ENCODE measurements at regions not wholly inside any gene's neighbourhood (a gene's known extent, or its start where the extent isn't known, plus 50 kb on each side); places are given as distances from the start of the nearest gene placed in this dataset.
"Not testable (repeated sequence)": the region's sequence is repeated elsewhere in the genome, so short reads cannot be mapped to it uniquely, and the experiment has no call there.

DNA sequence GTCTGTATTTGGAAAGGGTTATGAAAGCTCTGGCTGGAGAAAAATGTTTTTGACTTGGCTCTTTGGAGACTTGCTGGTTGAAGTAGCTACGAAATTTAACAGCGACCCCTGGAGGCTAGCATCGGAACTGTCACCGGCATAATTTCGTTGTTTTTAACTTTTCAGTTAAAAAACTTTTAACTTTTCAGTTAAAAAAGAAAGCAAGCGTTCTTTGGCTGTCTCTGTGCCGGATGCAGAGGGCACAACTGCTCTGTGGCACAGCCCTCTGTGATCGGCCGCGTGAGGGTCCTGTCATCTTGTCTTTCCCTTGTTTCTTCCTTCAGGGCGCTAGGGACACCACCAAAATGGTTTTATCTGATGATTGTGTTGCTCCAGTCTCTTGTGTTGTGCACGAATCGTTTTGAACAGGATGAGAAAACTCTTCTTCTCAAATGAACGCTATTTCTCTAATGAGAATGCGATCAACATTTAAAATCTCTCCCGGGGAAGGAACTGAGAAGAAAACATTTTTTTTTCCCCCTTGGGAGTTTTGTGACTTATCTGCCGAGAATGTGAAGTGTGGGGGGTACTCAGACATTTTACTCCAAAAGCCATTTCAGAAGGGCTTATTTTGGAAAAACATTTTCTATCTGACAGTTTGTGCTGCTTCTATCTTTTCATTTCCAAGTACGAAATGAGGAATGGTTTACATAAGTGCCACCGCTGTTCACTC, 57.1 kb downstream of the ADCYAP1 start:
- Mint-ChIP-seq H3K27ac (no peak overlapping the region), H3K9me3 (no peaks in the 10 kb centered on the region), H3K4me3 (no peak overlapping the region), H3K36me3 (ENCODE audit: insufficient read depth) (no peaks in the 10 kb centered on the region), H3K27me3 (peaks cover 45 to 52% of the 10 kb centered on the region in 2 donors), H3K4me1 (ENCODE audit: low read depth in 2 of 2) (peaks cover 1 to 5% of the 10 kb centered on the region in 2 donors)
- DNase-seq (peak; percentile 13 to 35 (median 14)), ATAC-seq (replicated peaks) (no peak)

DNA sequence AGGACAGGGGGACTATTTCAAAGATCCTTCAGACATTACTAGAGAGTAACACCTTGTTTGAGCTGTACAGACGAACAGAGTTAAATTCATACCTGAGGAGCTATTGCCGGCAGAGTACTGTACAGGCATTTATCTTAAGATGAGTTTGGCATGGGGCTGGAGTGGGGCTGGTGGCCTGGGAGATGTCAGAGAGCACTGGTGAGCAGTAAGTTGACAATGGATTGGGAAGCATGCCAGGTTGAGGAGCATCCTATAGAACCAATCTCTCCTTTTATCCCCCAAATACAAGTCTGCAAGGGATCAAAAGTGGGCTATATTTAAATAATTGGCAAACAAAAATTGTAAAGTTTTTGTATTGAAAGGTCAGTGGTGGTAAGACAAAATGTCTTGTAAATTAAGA, 58.6 kb downstream of the ADCYAP1 start:
- H3K9me3 Mint-ChIP-seq = no peaks in the 10 kb centered on the region
- no peak overlapping the region for H3K27ac Mint-ChIP-seq
- no peak for DNase-seq
- peaks cover 44 to 50% of the 10 kb centered on the region in 2 donors for H3K27me3 Mint-ChIP-seq
- H3K36me3 Mint-ChIP-seq (ENCODE audit: insufficient read depth) = no peaks in the 10 kb centered on the region
- peaks cover 1 to 5% of the 10 kb centered on the region in 2 donors for H3K4me1 Mint-ChIP-seq (ENCODE audit: low read depth in 2 of 2)
- H3K4me3 Mint-ChIP-seq = no peak overlapping the region
- no peak for ATAC-seq (replicated peaks)

DNA sequence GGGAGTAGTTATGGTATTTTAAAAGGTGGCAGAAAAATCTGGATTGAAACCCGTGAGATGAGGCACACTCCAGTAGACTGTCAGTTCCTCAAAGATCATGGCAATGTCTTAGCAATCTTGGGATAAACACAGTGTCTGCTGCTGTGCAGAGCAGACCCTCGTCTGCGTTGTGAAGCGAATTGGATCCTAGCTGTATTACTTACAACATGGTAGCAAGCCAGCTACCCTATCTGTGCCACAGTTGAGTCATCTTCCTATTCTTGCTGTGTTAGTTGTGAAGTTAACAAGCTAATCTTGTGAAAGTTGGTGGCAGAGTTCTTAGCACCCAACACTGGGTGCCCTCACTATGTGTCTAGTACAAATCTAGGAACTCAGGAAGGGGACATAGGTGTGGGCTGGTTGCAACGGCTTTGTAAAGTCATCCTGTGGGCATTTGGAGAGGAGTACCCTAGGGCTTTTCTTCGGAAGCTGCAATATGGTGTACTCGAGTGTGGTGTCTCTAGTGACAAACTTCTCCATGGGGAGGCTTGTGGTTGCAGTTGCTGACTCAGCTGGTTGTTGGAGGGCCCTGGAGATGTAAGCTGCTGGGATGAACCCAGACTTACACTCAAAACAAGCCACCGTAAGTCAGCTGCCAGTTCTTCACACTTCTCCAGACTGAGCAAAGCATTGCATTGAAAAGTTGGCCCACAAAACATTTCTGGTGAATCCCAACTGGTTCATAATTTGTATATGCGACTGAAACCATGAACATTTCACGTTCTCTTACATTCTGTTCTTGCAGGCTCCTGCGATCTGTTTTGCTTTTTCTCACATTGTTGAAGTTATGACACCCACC, 61.5 kb downstream of the ADCYAP1 start:
- no peak for ATAC-seq (replicated peaks)
- Mint-ChIP-seq H3K4me3 (no peak overlapping the region), H3K27ac (no peak overlapping the region), H3K9me3 (peaks cover 0 to 3% of the 10 kb centered on the region in 2 donors), H3K4me1 (ENCODE audit: low read depth in 2 of 2) (peaks cover 1 to 5% of the 10 kb centered on the region in 2 donors), H3K36me3 (ENCODE audit: insufficient read depth) (no peaks in the 10 kb centered on the region), H3K27me3 (peaks cover 30 to 31% of the 10 kb centered on the region in 2 donors)
- DNase-seq = no peak

DNA sequence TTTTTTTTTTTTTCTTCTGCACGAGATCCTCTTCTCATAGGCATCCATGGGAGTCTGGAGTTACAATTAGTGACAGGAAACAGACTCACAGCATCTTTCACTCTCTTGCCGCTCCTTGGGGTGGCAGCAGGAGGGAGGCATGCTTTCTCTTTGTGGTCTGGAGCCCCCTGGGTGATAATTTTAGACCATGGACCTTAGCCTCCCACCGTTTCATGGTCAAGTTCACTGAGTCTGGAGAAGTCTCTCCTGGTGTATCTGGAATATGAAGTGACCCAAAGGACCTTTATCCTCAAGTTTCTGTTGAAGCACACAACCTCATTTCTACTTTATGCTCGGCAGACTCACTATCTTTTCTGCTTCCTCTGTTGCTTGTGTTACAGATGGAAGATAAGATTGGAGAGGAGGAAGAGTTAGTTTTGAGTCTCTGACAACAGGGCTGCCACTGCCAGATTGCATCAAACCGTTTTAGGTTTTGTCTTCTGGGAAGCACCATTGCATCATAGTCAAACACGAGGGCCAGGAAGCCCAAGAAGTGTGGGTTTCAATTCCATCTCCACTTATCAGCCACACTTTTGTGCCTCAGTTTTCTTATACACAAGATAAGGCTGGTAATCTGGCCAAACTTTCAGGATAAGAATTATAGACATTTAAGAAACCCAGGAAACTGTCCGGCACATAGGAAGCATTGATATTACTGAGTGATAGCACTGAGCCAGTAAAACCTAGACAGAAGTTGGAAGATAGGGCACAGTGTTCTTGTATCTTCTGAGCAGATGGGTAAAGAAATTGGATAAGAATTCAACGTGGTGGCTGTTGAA, 62.3 kb downstream of the ADCYAP1 start:
- H3K27me3 Mint-ChIP-seq = peaks cover 30 to 31% of the 10 kb centered on the region in 2 donors
- H3K36me3 Mint-ChIP-seq (ENCODE audit: insufficient read depth) = no peaks in the 10 kb centered on the region
- ATAC-seq (replicated peaks) (no peak), DNase-seq (no peak)
- no peak overlapping the region for H3K27ac Mint-ChIP-seq
- peaks cover 0 to under 1% of the 10 kb centered on the region in 2 donors for H3K4me1 Mint-ChIP-seq (ENCODE audit: low read depth in 2 of 2)
- H3K9me3 Mint-ChIP-seq = peaks cover 0 to 3% of the 10 kb centered on the region in 2 donors
- no peak overlapping the region for H3K4me3 Mint-ChIP-seq

DNA sequence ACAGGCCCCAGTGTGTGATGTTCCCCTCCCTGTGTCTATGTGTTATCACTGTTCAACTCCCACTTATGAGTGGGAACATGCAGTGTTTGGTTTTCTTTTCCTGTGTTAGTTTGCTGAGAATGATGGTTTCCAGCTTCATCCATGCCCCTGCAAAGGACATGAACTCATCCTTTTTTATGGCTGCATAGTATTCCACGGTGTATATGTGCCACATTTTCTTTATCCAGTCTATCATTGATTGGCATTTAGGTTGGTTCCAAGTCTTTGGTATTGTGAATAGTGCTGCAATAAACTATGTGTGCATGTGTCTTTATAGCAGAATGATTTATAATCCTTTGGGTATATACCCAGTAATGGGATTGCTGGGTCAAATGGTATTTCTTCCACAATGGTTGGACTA, 64.2 kb downstream of the ADCYAP1 start:
- not testable (repeated sequence) for DNase-seq; H3K9me3 Mint-ChIP-seq; ATAC-seq (replicated peaks); H3K4me1 Mint-ChIP-seq (ENCODE audit: low read depth in 2 of 2); H3K4me3 Mint-ChIP-seq; H3K36me3 Mint-ChIP-seq (ENCODE audit: insufficient read depth); H3K27ac Mint-ChIP-seq
- peaks cover 20 to 21% of the 10 kb centered on the region in 2 donors for H3K27me3 Mint-ChIP-seq

DNA sequence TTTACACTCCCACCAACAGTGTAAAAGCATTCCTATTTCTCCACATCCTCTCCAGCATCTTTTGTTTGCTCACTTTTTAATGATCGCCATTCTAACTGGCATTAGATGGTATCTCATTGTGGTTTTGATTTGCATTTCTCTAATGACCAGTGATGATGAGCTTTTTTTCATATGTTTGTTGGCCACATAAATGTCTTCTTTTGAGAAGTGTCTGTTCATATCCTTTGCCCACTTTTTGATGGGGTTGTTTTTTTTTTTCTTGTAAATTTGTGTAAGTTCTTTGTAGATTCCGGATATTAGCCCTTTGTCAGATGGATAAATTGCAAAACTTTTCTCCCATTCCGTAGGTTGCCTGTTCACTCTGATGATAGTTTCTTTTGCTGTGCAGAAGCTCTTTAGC, 64.6 kb downstream of the ADCYAP1 start:
- DNase-seq; H3K4me3 Mint-ChIP-seq; H3K4me1 Mint-ChIP-seq (ENCODE audit: low read depth in 2 of 2); H3K9me3 Mint-ChIP-seq; H3K27ac Mint-ChIP-seq; ATAC-seq (replicated peaks); H3K36me3 Mint-ChIP-seq (ENCODE audit: insufficient read depth): not testable (repeated sequence)
- H3K27me3 Mint-ChIP-seq = peaks cover 17 to 20% of the 10 kb centered on the region in 2 donors

DNA sequence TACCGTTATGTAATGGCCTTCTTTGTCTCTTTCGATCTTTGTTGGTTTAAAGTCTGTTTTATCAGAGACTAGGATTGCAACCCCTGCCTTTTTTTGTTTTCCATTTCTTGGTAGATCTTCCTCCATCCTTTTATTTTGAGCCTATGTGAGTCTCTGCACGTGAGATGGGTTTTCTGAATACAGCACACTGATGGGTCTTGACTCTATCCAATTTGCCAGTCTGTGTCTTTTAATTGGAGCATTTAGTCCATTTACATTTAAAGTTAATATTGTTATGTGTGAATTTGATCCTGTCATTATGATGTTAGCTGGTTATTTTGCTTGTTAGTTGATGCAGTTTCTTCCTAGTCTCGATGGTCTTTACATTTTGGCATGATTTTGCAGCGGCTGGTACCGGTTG, 69.9 kb downstream of the ADCYAP1 start:
- H3K4me1 Mint-ChIP-seq (ENCODE audit: low read depth in 2 of 2); DNase-seq; H3K27ac Mint-ChIP-seq; H3K27me3 Mint-ChIP-seq; H3K9me3 Mint-ChIP-seq; ATAC-seq (replicated peaks); H3K36me3 Mint-ChIP-seq (ENCODE audit: insufficient read depth); H3K4me3 Mint-ChIP-seq: not testable (repeated sequence)

DNA sequence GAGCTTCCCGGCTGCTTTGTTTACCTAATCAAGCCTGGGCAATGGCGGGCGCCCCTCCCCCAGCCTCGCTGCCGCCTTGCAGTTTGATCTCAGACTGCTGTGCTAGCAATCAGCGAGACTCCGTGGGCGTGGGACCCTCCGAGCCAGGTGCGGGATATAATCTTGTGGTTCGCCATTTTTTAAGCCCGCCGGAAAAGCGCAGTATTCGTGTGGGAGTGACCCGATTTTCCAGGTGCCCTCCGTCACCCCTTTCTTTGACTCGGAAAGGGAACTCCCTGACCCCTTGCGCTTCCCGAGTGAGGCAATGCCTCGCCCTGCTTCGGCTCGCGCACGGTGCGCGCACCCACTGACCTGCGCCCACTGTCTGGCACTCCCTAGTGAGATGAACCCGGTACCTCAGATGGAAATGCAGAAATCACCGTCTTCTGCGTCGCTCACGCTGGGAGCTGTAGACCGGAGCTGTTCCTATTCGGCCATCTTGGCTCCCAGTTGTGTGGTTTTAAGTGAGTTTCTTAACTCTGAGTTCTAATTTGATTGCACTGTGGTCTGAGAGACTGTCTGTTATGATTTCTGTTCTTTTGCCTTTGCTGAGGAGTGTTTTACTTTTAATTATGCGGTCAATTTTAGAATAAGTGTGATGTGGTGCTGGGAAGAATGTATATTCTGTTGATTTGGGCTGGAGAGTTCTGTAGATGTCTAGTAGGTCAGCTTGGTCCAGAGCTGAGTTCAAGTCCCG, 71.9 kb downstream of the ADCYAP1 start:
- not testable (repeated sequence) for ATAC-seq (replicated peaks); H3K36me3 Mint-ChIP-seq (ENCODE audit: insufficient read depth); DNase-seq; H3K4me1 Mint-ChIP-seq (ENCODE audit: low read depth in 2 of 2); H3K9me3 Mint-ChIP-seq; H3K4me3 Mint-ChIP-seq; H3K27ac Mint-ChIP-seq; H3K27me3 Mint-ChIP-seq

DNA sequence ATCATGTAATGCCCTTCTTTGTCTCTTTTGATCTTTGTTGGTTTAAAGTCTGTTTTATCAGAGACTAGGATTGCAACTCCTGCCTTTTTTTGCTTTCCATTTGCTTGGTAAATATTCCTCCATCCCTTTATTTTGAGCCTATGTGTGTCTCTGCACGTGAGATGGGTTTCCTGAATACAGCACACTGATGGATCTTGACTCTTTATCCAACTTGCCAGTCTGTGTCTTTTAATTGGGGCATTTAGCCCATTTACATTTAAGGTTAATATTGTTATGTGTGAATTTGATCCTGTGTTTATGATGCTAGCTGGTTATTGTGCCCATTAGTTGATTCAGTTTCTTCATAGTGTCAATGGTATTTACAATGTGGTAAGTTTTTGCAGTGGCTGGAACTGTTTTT, 72.7 kb downstream of the ADCYAP1 start:
- not testable (repeated sequence) for H3K9me3 Mint-ChIP-seq; H3K36me3 Mint-ChIP-seq (ENCODE audit: insufficient read depth); H3K4me1 Mint-ChIP-seq (ENCODE audit: low read depth in 2 of 2); ATAC-seq (replicated peaks); H3K27ac Mint-ChIP-seq; H3K27me3 Mint-ChIP-seq; DNase-seq; H3K4me3 Mint-ChIP-seq

DNA sequence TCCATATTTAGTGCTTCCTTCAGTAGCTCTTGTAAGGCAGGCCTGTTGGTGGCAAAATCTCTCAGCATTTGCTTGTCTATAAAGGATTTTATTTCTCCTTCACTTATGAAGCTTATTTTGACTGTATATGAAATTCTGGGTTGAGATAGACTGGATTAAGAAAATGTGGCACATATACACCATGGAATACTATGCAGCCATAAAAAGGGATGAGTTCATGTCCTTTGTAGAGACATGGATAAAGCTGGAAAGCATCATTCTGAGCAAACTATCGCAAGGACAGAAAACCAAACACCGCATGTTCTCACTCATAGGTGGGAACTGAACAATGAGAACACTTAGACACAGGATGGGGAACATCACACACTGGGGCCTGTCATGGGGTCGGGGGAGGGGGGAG, 73.1 kb downstream of the ADCYAP1 start:
- H3K9me3 Mint-ChIP-seq; H3K27ac Mint-ChIP-seq; H3K36me3 Mint-ChIP-seq (ENCODE audit: insufficient read depth); H3K4me1 Mint-ChIP-seq (ENCODE audit: low read depth in 2 of 2); H3K27me3 Mint-ChIP-seq; H3K4me3 Mint-ChIP-seq; ATAC-seq (replicated peaks); DNase-seq: not testable (repeated sequence)

DNA sequence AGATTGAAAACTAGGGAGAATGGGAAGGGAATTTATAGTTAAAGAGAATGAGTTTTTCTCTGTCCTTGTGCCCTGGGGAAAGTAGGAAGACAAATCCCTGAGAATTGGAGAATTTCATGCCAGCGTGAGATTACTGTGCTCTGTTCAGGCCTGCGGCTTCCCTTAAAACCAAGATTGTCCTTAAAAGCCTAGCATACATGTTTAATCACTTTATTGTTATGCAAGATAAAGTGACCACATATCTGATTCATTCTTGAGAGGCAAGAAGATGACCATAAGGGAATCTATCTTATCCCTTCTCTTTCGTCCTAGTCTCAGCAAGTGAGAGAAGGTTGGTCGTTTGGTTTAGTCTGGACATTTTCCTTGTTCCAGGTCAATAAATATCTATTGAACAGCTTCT, 75.9 kb downstream of the ADCYAP1 start:
- Mint-ChIP-seq H3K4me1 (ENCODE audit: low read depth in 2 of 2) (no peaks in the 10 kb centered on the region), H3K9me3 (peaks cover 0 to 2% of the 10 kb centered on the region in 2 donors), H3K36me3 (ENCODE audit: insufficient read depth) (no peaks in the 10 kb centered on the region), H3K27ac (no peak overlapping the region), H3K4me3 (no peak overlapping the region), H3K27me3 (peaks cover 0 to 10% of the 10 kb centered on the region in 2 donors)
- ATAC-seq (replicated peaks) (no peak), DNase-seq (no peak)

DNA sequence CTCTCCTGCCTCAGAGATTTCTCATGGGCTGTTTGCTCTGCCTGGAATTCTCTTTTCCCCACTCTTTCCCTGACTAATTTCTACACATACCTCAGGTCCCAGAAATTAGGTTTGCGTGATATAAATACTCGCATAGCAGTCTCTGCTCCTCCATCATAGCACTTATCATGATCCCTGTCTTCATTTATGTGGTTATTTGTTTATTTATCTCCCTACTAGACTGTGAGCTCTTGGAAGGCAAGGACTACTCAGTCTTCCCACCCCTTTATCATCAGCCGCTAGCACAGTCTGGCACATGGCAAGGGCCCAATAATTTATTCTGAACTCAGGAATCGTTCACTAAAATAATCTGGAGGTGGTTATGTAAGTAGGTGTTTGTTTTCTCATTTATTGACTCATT, 79.3 kb downstream of the ADCYAP1 start:
- Mint-ChIP-seq H3K4me1 (ENCODE audit: low read depth in 2 of 2) (no peaks in the 10 kb centered on the region), H3K4me3 (no peak overlapping the region), H3K36me3 (ENCODE audit: insufficient read depth) (no peaks in the 10 kb centered on the region), H3K27ac (no peak overlapping the region), H3K27me3 (peaks cover 0 to 12% of the 10 kb centered on the region in 2 donors), H3K9me3 (peaks cover 0 to 12% of the 10 kb centered on the region in 2 donors)
- ATAC-seq (replicated peaks) (no peak), DNase-seq (no peak)

DNA sequence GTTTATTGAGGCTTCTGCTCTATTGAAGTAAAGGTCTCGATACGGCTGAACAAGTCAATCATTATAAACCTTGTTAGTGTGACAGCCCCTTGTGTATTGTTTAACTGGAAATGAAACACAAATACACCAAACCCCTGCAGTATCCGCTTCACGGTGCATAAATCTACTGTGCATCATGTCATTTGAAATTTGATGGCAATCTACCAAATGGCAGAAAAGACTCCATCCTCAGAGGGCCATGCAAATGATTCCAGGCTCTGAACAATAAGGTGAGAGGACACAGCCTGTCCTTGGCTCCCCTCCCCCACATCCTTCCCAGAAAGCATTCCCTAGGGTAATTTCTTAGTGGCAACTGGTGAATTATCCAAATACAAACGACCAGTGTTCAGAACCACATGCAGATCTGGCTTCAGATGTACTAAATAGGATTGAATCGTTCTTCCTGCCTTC, 80.6 kb downstream of the ADCYAP1 start:
- H3K36me3 Mint-ChIP-seq (ENCODE audit: insufficient read depth) = no peaks in the 10 kb centered on the region
- H3K9me3 Mint-ChIP-seq = peaks cover 0 to 12% of the 10 kb centered on the region in 2 donors
- H3K4me1 Mint-ChIP-seq (ENCODE audit: low read depth in 2 of 2) = no peaks in the 10 kb centered on the region
- ATAC-seq (replicated peaks) (no peak), DNase-seq (no peak)
- no peak overlapping the region for H3K27ac Mint-ChIP-seq
- peaks cover 0 to 12% of the 10 kb centered on the region in 2 donors for H3K27me3 Mint-ChIP-seq
- H3K4me3 Mint-ChIP-seq = no peak overlapping the region

All from effector memory CD8-positive, alpha-beta T cell (primary cell).